GM12892 (cell line): ENCODE measurements at regions not wholly inside any gene's neighbourhood (a gene's known extent, or its start where the extent isn't known, plus 50 kb on each side); places are given as distances from the start of the nearest gene placed in this dataset.

Experiments
- POLR2A ChIP-seq: IDR thresholded peaks from 2 replicates; pipeline ENCODE4 v1.6.1; 2011; ENCODE audit warnings: low read depth, low read length, control low read depth
- POLR2AphosphoS5 ChIP-seq: IDR thresholded peaks from 2 replicates; pipeline ENCODE4 v1.6.1; 2011; ENCODE audit warnings: low read depth, low read length, control low read depth
- TAF1 ChIP-seq: IDR thresholded peaks from 2 replicates; pipeline ENCODE4 v1.6.1; 2011; ENCODE audit warnings: low read depth, mild to moderate bottlenecking, control low read depth, low read length, borderline replicate concordance

DNA sequence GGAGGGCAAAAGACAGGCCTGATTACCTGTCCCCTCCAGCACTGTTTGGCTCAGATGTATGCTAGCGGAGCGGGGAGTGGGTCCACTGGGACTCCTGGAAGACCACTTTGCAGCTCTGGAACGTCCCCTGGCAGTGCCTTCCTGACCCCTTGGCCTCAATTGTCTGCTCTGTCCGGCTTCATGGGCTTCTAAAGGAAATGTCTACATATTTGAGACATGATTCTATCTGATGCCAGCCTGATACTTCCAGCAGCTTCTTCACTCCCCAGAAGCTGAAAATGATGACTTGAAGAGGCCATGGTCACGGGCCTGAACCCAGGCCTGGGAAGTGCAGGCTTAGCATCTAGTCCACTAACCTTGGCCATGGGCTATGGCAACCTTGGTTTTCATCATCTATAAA, 112.1 kb downstream of the ACAA2 start:
- TF ChIP-seq POLR2A: no peak
- TF ChIP-seq TAF1: no peak
- TF ChIP-seq POLR2AphosphoS5: no peak
